Smooth muscle cell (in vitro differentiated cells): ENCODE measurements at regions not wholly inside any gene's neighbourhood (a gene's known extent, or its start where the extent isn't known, plus 50 kb on each side); places are given as distances from the start of the nearest gene placed in this dataset.

Experiments used
- DNase-seq: peaks from one replicate; lab custom pipeline; 2025; ENCODE audit not compliant: unreplicated experiment; lab: John Stamatoyannopoulos, UW
- H2AFZ ChIP-seq: fragments of 200-600 bp; sonication (generic); 2 replicates; pipeline ENCODE4 v1.6.0; 2016; ENCODE audit warnings: antibody characterized with exemption, low read depth, mild to moderate bottlenecking
- H3F3A ChIP-seq: fragments of 200-600 bp; sonication (generic); 2 replicates; pipeline ENCODE4 v1.6.0; 2017; ENCODE audit warnings: antibody characterized with exemption, low read depth
- H3K27ac ChIP-seq: fragments of 200-600 bp; sonication (generic); 2 replicates; pipeline ENCODE4 v1.5.1; 2016; ENCODE audit warnings: low read depth, mild to moderate bottlenecking
- H3K27me3 ChIP-seq: fragments of 200-600 bp; sonication (generic); 2 replicates; pipeline ENCODE4 v1.6.1; 2016; ENCODE audit warnings: low read depth, mild to moderate bottlenecking
- H3K36me3 ChIP-seq: fragments of 200-600 bp; sonication (generic); 2 replicates; pipeline ENCODE4 v1.5.1; 2016; ENCODE audit warnings: low read depth
- H3K4me1 ChIP-seq: fragments of 200-600 bp; sonication (generic); 2 replicates; pipeline ENCODE4 v1.5.1; 2016; ENCODE audit warnings: low read depth
- H3K4me2 ChIP-seq: fragments of 200-600 bp; sonication (generic); 2 replicates; pipeline ENCODE4 v1.6.0; 2016; ENCODE audit warnings: mild to moderate bottlenecking
- H3K4me3 ChIP-seq: fragments of 200-600 bp; sonication (generic); 2 replicates; pipeline ENCODE4 v1.5.1; 2016; ENCODE audit warnings: mild to moderate bottlenecking
- H3K79me2 ChIP-seq: fragments of 200-600 bp; sonication (generic); 2 replicates; pipeline ENCODE4 v1.6.0; 2016; ENCODE audit warnings: low read depth, mild to moderate bottlenecking
- H3K9ac ChIP-seq: fragments of 200-600 bp; sonication (generic); 2 replicates; pipeline ENCODE4 v1.6.0; 2016; ENCODE audit warnings: low read depth
- H3K9me3 ChIP-seq: fragments of 200-600 bp; sonication (generic); replicated peaks from 2 replicates; pipeline ENCODE4 v1.5.1; 2016; ENCODE audit warnings: low read depth
- H4K20me1 ChIP-seq: fragments of 200-600 bp; sonication (generic); 2 replicates; pipeline ENCODE4 v1.6.0; 2016; ENCODE audit warnings: low read depth
- CTCF ChIP-seq: fragments of 200-600 bp; sonication (generic); IDR thresholded peaks from 2 replicates; pipeline ENCODE4 v1.5.1; 2017; ENCODE audit warnings: borderline replicate concordance, mild to moderate bottlenecking, antibody characterized with exemption; ENCODE audit not compliant: insufficient read depth, poor library complexity, severe bottlenecking
- WGBS: methylation state at CpG from one replicate; pipeline ENCODE4 v1.1.7; 2016; ENCODE audit warnings: low lambda C conversion rate; 5-methylcytosine and 5-hydroxymethylcytosine counted together

GRCh38 chr16:86089991-86090390 lies 191.0 kb downstream of the IRF8 start:
- no peaks in the 10 kb centered on the region for H3K4me1 ChIP-seq
- no peak for TF ChIP-seq CTCF
- H4K20me1 ChIP-seq = no peaks in the 10 kb centered on the region
- no peaks in the 10 kb centered on the region for H3K79me2 ChIP-seq
- no peak overlapping the region for H3K9ac ChIP-seq
- no peak for DNase-seq
- WGBS = 79% methylated on average over 5 of the region's 5 CpGs
- H3K4me3 ChIP-seq = no peak overlapping the region
- H3K9me3 ChIP-seq = no peaks in the 10 kb centered on the region
- H3K27ac ChIP-seq = no peak overlapping the region
- no peak overlapping the region for H2AFZ ChIP-seq
- H3K27me3 ChIP-seq = no peaks in the 10 kb centered on the region
- H3K36me3 ChIP-seq = no peaks in the 10 kb centered on the region
- no peak overlapping the region for H3K4me2 ChIP-seq
- no peaks in the 10 kb centered on the region for H3F3A ChIP-seq

DNA sequence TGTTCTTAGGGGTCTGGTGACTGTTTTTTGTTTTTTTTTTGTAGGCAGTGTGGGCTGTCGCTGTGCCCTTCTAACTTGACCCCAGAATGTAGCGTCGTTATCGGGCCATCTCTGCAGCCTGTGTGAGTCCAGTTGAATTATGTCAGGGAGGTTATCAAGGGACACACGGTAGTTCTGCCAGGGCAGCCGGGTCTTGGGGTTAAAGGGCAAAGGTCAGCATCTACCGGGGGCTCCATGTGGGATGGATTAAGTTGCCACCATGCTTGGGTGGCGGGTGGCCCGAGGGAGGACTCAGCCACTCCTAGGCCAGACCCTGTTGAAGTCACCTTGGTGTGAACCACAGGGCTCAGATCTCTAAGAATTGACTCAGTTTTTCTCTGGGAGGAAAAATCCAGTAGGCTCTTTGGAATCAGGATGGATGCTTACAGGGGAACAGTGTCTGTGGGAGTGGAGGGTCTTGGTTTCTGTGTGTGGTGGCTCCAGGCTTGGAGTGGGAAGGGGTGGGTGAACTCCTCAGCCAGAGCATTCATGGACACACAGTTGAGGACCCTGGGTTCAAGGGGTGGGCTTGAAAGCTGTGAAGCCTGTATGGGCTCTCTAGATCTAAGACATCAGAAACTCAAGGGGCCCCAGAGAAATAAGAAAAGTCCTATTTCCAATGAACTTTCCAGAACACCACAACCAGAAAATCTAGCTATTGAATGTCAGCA lies 191.7 kb downstream of the IRF8 start:
- no peak overlapping the region for H3K9ac ChIP-seq
- H3K4me2 ChIP-seq = no peak overlapping the region
- DNase-seq = no peak
- no peak overlapping the region for H3K27ac ChIP-seq
- no peak for TF ChIP-seq CTCF
- H3K36me3 ChIP-seq = no peaks in the 10 kb centered on the region
- no peaks in the 10 kb centered on the region for H3K27me3 ChIP-seq
- no peaks in the 10 kb centered on the region for H3F3A ChIP-seq
- 69% methylated on average over 9 of the region's 9 CpGs for WGBS
- H3K4me3 ChIP-seq = no peak overlapping the region
- H3K79me2 ChIP-seq = no peaks in the 10 kb centered on the region
- H3K4me1 ChIP-seq = no peaks in the 10 kb centered on the region
- no peak overlapping the region for H2AFZ ChIP-seq
- H4K20me1 ChIP-seq = no peaks in the 10 kb centered on the region
- H3K9me3 ChIP-seq = no peaks in the 10 kb centered on the region

DNA sequence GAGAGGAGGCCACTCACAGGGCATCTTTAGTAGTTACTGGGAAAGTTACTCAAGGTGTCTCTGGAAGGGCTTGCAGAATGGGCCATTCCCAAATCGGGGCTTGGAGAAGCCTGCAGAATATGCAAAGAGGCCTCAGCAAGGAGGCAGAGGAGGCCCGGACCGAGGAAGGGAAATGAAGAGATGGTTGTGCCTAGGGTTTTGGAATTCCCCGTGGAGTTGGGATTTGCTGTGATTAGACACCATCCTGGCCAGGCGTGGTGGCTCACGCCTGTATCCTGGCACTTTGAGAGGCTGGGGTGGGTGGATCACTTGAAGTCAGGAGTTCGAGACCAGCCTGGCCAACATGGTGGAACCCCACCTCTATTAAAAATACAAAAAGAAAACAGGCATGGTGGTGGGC lies 193.0 kb downstream of the IRF8 start:
- Histone ChIP-seq H3K4me3 (no peak overlapping the region), H3K79me2 (no peaks in the 10 kb centered on the region), H3K9me3 (no peaks in the 10 kb centered on the region), H4K20me1 (no peaks in the 10 kb centered on the region), H3K9ac (no peak overlapping the region), H3K4me2 (no peak overlapping the region), H3K27me3 (no peaks in the 10 kb centered on the region), H3K4me1 (no peaks in the 10 kb centered on the region), H3F3A (no peaks in the 10 kb centered on the region), H3K36me3 (no peaks in the 10 kb centered on the region), H2AFZ (no peak overlapping the region), H3K27ac (no peak overlapping the region)
- WGBS = 96% methylated on average over 7 of the region's 7 CpGs
- DNase-seq = no peak
- TF ChIP-seq CTCF = no peak
